Mesenchymal stem cell (in vitro differentiated cells and primary cell): ENCODE measurements at regions not wholly inside any gene's neighbourhood (a gene's known extent, or its start where the extent isn't known, plus 50 kb on each side); places are given as distances from the start of the nearest gene placed in this dataset.

Experiments
- DNase-seq: peaks from one replicate; pipeline ENCODE4 v3.0.0-alpha.2; 2013
- H2AFZ ChIP-seq: one replicate; pipeline ENCODE4 v1.6.1; 2013; ENCODE audit warnings: low read depth, mild to moderate bottlenecking, control low read depth, inconsistent platforms, low read length, moderate library complexity
- H2AK5ac ChIP-seq: 2 replicates; pipeline ENCODE4 v1.6.1; 2013; ENCODE audit warnings: low read length, moderate library complexity, mild to moderate bottlenecking, inconsistent platforms; ENCODE audit not compliant: severe bottlenecking
- H2BK120ac ChIP-seq: one replicate; pipeline ENCODE4 v1.6.1; 2013; ENCODE audit warnings: low read depth, mild to moderate bottlenecking, inconsistent platforms, low read length, moderate library complexity
- H2BK12ac ChIP-seq, 2 experiments: one replicate each; pipeline ENCODE4 v1.6.1; 2013; ENCODE audit warnings: inconsistent platforms in 2 of 2, low read length in 2 of 2, mild to moderate bottlenecking in 2 of 2, moderate library complexity in 2 of 2, control low read depth in 1 of 2
- H2BK15ac ChIP-seq: one replicate; pipeline ENCODE4 v1.6.1; 2013; ENCODE audit warnings: mild to moderate bottlenecking, low read depth, inconsistent platforms; ENCODE audit not compliant: poor library complexity, severe bottlenecking
- H2BK5ac ChIP-seq: 2 replicates; pipeline ENCODE4 v1.6.1; 2013; ENCODE audit warnings: low read depth, mild to moderate bottlenecking, low read length, control low read depth, inconsistent platforms; ENCODE audit not compliant: poor library complexity, severe bottlenecking
- H3K14ac ChIP-seq, 2 experiments: one replicate each; pipeline ENCODE4 v1.6.1; 2013; ENCODE audit warnings: inconsistent platforms in 2 of 2, low read length in 2 of 2, control low read depth in 1 of 2, mild to moderate bottlenecking in 1 of 2, moderate library complexity in 1 of 2
- H3K18ac ChIP-seq, 2 experiments: one replicate each; pipeline ENCODE4 v1.6.1; 2013; ENCODE audit warnings: inconsistent platforms in 2 of 2, low read length in 2 of 2, control low read depth in 1 of 2, low read depth in 1 of 2, mild to moderate bottlenecking in 1 of 2
- H3K23ac ChIP-seq, 2 experiments: one replicate each; pipeline ENCODE4 v1.6.1; 2013; ENCODE audit warnings: inconsistent platforms in 2 of 2, low read length in 2 of 2, mild to moderate bottlenecking in 2 of 2, moderate library complexity in 2 of 2, control low read depth in 1 of 2
- H3K27ac ChIP-seq: 2 replicates; pipeline ENCODE4 v1.5.1; 2013; ENCODE audit warnings: mild to moderate bottlenecking, moderate library complexity, low read length, control low read depth, inconsistent platforms; ENCODE audit not compliant: poor library complexity, severe bottlenecking
- H3K27me3 ChIP-seq, 2 experiments: 2 replicates each; pipeline versions ENCODE4 v1.6.1 to v1.7.0; 2013; ENCODE audit warnings: low read length in 2 of 2, mild to moderate bottlenecking in 2 of 2, moderate library complexity in 2 of 2, control low read depth in 1 of 2, inconsistent platforms in 1 of 2; ENCODE audit not compliant: control insufficient read depth in 1 of 2, insufficient read depth in 1 of 2
- H3K36me3 ChIP-seq, 2 experiments: 2 replicates each; pipeline versions ENCODE4 v1.6.1 to v1.7.0; 2013; ENCODE audit warnings: low read length in 2 of 2, control low read depth in 1 of 2, inconsistent platforms in 1 of 2, low read depth in 1 of 2, mild to moderate bottlenecking in 1 of 2; ENCODE audit not compliant: insufficient read depth in 2 of 2, control insufficient read depth in 1 of 2
- H3K4ac ChIP-seq, 2 experiments: one replicate each; pipeline ENCODE4 v1.6.1; 2013; ENCODE audit warnings: inconsistent platforms in 2 of 2, low read length in 2 of 2, mild to moderate bottlenecking in 2 of 2, moderate library complexity in 2 of 2, control low read depth in 1 of 2, low read depth in 1 of 2
- H3K4me1 ChIP-seq: 2 replicates; pipeline ENCODE4 v1.6.1; 2013; ENCODE audit warnings: low read depth, low read length, control low read depth; ENCODE audit not compliant: control insufficient read depth, insufficient read depth
- H3K4me2 ChIP-seq: 2 replicates; pipeline ENCODE4 v1.6.1; 2013; ENCODE audit warnings: low read length, mild to moderate bottlenecking, inconsistent platforms; ENCODE audit not compliant: poor library complexity, severe bottlenecking
- H3K4me3 ChIP-seq, 2 experiments: 2 replicates each; pipeline versions ENCODE4 v1.5.1 to v1.7.0; 2013; ENCODE audit warnings: low read length in 2 of 2, mild to moderate bottlenecking in 2 of 2, control low read depth in 1 of 2, low read depth in 1 of 2; ENCODE audit not compliant: insufficient read depth in 1 of 2
- H3K79me1 ChIP-seq: replicated peaks from 2 replicates; pipeline ENCODE4 v1.6.1; 2013; ENCODE audit warnings: mild to moderate bottlenecking, control low read depth, low read length, inconsistent platforms; ENCODE audit not compliant: poor library complexity, severe bottlenecking
- H3K9ac ChIP-seq: 2 replicates; pipeline ENCODE4 v1.7.0; 2013; ENCODE audit warnings: mild to moderate bottlenecking, low read length, moderate library complexity
- H3K9me3 ChIP-seq: 2 replicates; pipeline ENCODE4 v1.7.0; 2013; ENCODE audit warnings: mild to moderate bottlenecking, low read length; ENCODE audit not compliant: control insufficient read depth
- H4K8ac ChIP-seq: one replicate; pipeline ENCODE4 v1.6.1; 2013; ENCODE audit warnings: inconsistent platforms, mild to moderate bottlenecking, low read length, moderate library complexity
- H4K91ac ChIP-seq: one replicate; pipeline ENCODE4 v1.6.1; 2013; ENCODE audit warnings: mild to moderate bottlenecking, low read length, inconsistent platforms
- WGBS: methylation state at CpG from one replicate; pipeline ENCODE4 v1.1.7; 2013; ENCODE audit warnings: mixed read lengths; 5-methylcytosine and 5-hydroxymethylcytosine counted together

- no peak overlapping the region for H2BK5ac ChIP-seq
- no peak overlapping the region for H4K91ac ChIP-seq
- no peaks in the 10 kb centered on the region for H3K36me3 ChIP-seq
- H3K79me1 ChIP-seq: no peaks in the 10 kb centered on the region
- H4K8ac ChIP-seq: no peak overlapping the region
- H3K14ac ChIP-seq: no peak overlapping the region
- H3K4me1 ChIP-seq: peaks cover 3% of the 10 kb centered on the region
- no peak overlapping the region for H3K9ac ChIP-seq
- H2BK120ac ChIP-seq: no peak overlapping the region
- H2BK15ac ChIP-seq: no peak overlapping the region
- H3K27ac ChIP-seq: no peak overlapping the region
- H3K4me2 ChIP-seq: no peak overlapping the region
- peaks cover 4% of the 10 kb centered on the region for H3K9me3 ChIP-seq
- H3K4ac ChIP-seq: no peak overlapping the region
- no peak overlapping the region for H3K4me3 ChIP-seq
- no peaks in the 10 kb centered on the region for H3K27me3 ChIP-seq
- H2AFZ ChIP-seq: no peak overlapping the region
- no peak overlapping the region for H3K18ac ChIP-seq
- H2AK5ac ChIP-seq: no peak overlapping the region
- no peak overlapping the region for H2BK12ac ChIP-seq
- no peak for DNase-seq
- no peak overlapping the region for H3K23ac ChIP-seq
Measured at GRCh38 chrX:87890437-87890836, 372.8 kb downstream of the KLHL4 start.

GRCh38 chrX:87895421-87895820 lies 377.8 kb downstream of the KLHL4 start:
- Histone ChIP-seq H3K18ac (no peak overlapping the region), H3K36me3 (no peaks in the 10 kb centered on the region), H3K4me3 (no peak overlapping the region), H2BK15ac (no peak overlapping the region), H3K9me3 (no peaks in the 10 kb centered on the region), H3K4ac (no peak overlapping the region), H3K23ac (no peak overlapping the region), H3K4me2 (no peak overlapping the region), H3K14ac (no peak overlapping the region), H2AFZ (no peak overlapping the region), H3K27me3 (no peaks in the 10 kb centered on the region), H3K4me1 (peaks cover 3% of the 10 kb centered on the region), H3K79me1 (no peaks in the 10 kb centered on the region), H4K8ac (no peak overlapping the region), H4K91ac (no peak overlapping the region), H2BK5ac (no peak overlapping the region), H2BK120ac (no peak overlapping the region), H2BK12ac (no peak overlapping the region), H3K27ac (no peak overlapping the region), H3K9ac (no peak overlapping the region), H2AK5ac (no peak overlapping the region)
- WGBS: 42% methylated on average over 1 of the region's 2 CpGs
- no peak for DNase-seq

GRCh38 chrX:87896057-87896456 lies 378.5 kb downstream of the KLHL4 start:
- H3K18ac ChIP-seq: no peak overlapping the region

GRCh38 chrX:87900320-87900908 lies 382.8 kb downstream of the KLHL4 start:
- no peak overlapping the region for H3K14ac ChIP-seq
- no peaks in the 10 kb centered on the region for H3K9me3 ChIP-seq
- H2BK120ac ChIP-seq: no peak overlapping the region
- no peak overlapping the region for H2BK12ac ChIP-seq
- no peak overlapping the region for H2BK5ac ChIP-seq
- no peak overlapping the region for H3K4ac ChIP-seq
- H2AK5ac ChIP-seq: no peak overlapping the region
- H3K27ac ChIP-seq: no peak overlapping the region
- no peaks in the 10 kb centered on the region for H3K79me1 ChIP-seq
- no peak overlapping the region for H3K4me2 ChIP-seq
- H3K4me3 ChIP-seq: peak overlapping the region in 1 of 2 experiments; percentile 36
- H4K8ac ChIP-seq: no peak overlapping the region
- H3K27me3 ChIP-seq: no peaks in the 10 kb centered on the region
- no peak overlapping the region for H2BK15ac ChIP-seq
- peak; percentile 1 for DNase-seq
- no peak overlapping the region for H3K23ac ChIP-seq
- H3K4me1 ChIP-seq: no peaks in the 10 kb centered on the region
- H2AFZ ChIP-seq: no peak overlapping the region
- WGBS: 81% methylated on average over 7 of the region's 8 CpGs
- no peaks in the 10 kb centered on the region for H3K36me3 ChIP-seq
- no peak overlapping the region for H3K9ac ChIP-seq
- no peak overlapping the region for H4K91ac ChIP-seq
- H3K18ac ChIP-seq: no peak overlapping the region

More at GRCh38 chrX:87896057-87896456, 378.5 kb downstream of the KLHL4 start:
- H2BK12ac ChIP-seq: no peak overlapping the region
- peaks cover 3% of the 10 kb centered on the region for H3K4me1 ChIP-seq
- no peak overlapping the region for H3K4me3 ChIP-seq
- H2BK15ac ChIP-seq: no peak overlapping the region
- DNase-seq: no peak
- no peak overlapping the region for H2AK5ac ChIP-seq
- no peak overlapping the region for H3K4ac ChIP-seq
- H3K9me3 ChIP-seq: no peaks in the 10 kb centered on the region
- WGBS: no CpG with 5 or more reads among the region's 1 CpG
- H2AFZ ChIP-seq: no peak overlapping the region
- H3K36me3 ChIP-seq: no peaks in the 10 kb centered on the region
- no peak overlapping the region for H3K4me2 ChIP-seq
- no peak overlapping the region for H3K27ac ChIP-seq
- no peak overlapping the region for H3K9ac ChIP-seq
- no peak overlapping the region for H4K8ac ChIP-seq
- H4K91ac ChIP-seq: no peak overlapping the region
- H3K27me3 ChIP-seq: no peaks in the 10 kb centered on the region
- no peak overlapping the region for H3K23ac ChIP-seq
- H3K14ac ChIP-seq: no peak overlapping the region
- no peak overlapping the region for H2BK120ac ChIP-seq
- H3K79me1 ChIP-seq: no peaks in the 10 kb centered on the region
- no peak overlapping the region for H2BK5ac ChIP-seq
